KMS-11 (cell line): ENCODE measurements at regions not wholly inside any gene's neighbourhood (a gene's known extent, or its start where the extent isn't known, plus 50 kb on each side); places are given as distances from the start of the nearest gene placed in this dataset.

Source experiments
- H2AFZ ChIP-seq: fragments of 200-600 bp; sonication (generic); 2 replicates; pipeline ENCODE4 v1.6.1; 2016; ENCODE audit warnings: antibody characterized with exemption, mixed run types, low read depth
- H3K27ac ChIP-seq: fragments of 200-600 bp; sonication (generic); 2 replicates; pipeline ENCODE4 v1.6.1; 2016; ENCODE audit warnings: mild to moderate bottlenecking, mixed run types
- H3K27me3 ChIP-seq: fragments of 200-600 bp; sonication (generic); 2 replicates; pipeline ENCODE4 v1.6.1; 2017; ENCODE audit warnings: mild to moderate bottlenecking, low read depth, mixed run types, moderate library complexity; ENCODE audit not compliant: insufficient read depth
- H3K36me3 ChIP-seq: fragments of 200-600 bp; sonication (generic); 2 replicates; pipeline ENCODE4 v1.6.1; 2017; ENCODE audit warnings: mild to moderate bottlenecking, mixed run types; ENCODE audit not compliant: insufficient read depth
- H3K4me1 ChIP-seq: fragments of 200-600 bp; sonication (generic); 2 replicates; pipeline ENCODE4 v1.6.1; 2016; ENCODE audit warnings: mild to moderate bottlenecking, low read depth, mixed run types; ENCODE audit not compliant: poor library complexity, severe bottlenecking
- H3K4me2 ChIP-seq: fragments of 200-600 bp; sonication (generic); 2 replicates; pipeline ENCODE4 v1.7.0; 2016; ENCODE audit warnings: mild to moderate bottlenecking, mixed run types
- H3K4me3 ChIP-seq: fragments of 200-600 bp; sonication (generic); IDR thresholded peaks from 2 replicates; pipeline ENCODE4 v1.6.1; 2017; ENCODE audit warnings: low read depth, low read length, mixed read lengths; ENCODE audit not compliant: insufficient read depth
- H3K79me2 ChIP-seq: fragments of 200-600 bp; sonication (generic); 2 replicates; pipeline ENCODE4 v1.6.1; 2016; ENCODE audit warnings: low read depth, mixed run types; ENCODE audit not compliant: insufficient read depth
- H3K9ac ChIP-seq: fragments of 200-600 bp; sonication (generic); 2 replicates; pipeline ENCODE4 v1.6.1; 2016; ENCODE audit warnings: mild to moderate bottlenecking, mixed run types
- H4K20me1 ChIP-seq: fragments of 200-600 bp; sonication (generic); 2 replicates; pipeline ENCODE4 v1.6.1; 2016; ENCODE audit warnings: mild to moderate bottlenecking, mixed run types; ENCODE audit not compliant: insufficient read depth
- TF ChIP-seq, protein P1 (sequence below): fragments of 200-600 bp; sonication (generic); conservative IDR thresholded peaks from 2 replicates; pipeline ENCODE4 v1.6.1; 2017; ENCODE audit warnings: low read depth, mild to moderate bottlenecking, antibody characterized with exemption, low read length, moderate library complexity, mixed read lengths

GRCh38 chr7:41098402-41098801 is 604.5 kb downstream of the INHBA start:
- Histone ChIP-seq H3K79me2 (no peaks in the 10 kb centered on the region), H3K36me3 (no peaks in the 10 kb centered on the region), H3K4me1 (no peaks in the 10 kb centered on the region), H3K4me2 (no peak overlapping the region), H2AFZ (no peak overlapping the region), H3K4me3 (no peak overlapping the region), H3K27me3 (no peaks in the 10 kb centered on the region), H3K9ac (no peak overlapping the region), H3K27ac (no peak overlapping the region), H4K20me1 (no peaks in the 10 kb centered on the region)
- TF ChIP-seq, protein P1, sequence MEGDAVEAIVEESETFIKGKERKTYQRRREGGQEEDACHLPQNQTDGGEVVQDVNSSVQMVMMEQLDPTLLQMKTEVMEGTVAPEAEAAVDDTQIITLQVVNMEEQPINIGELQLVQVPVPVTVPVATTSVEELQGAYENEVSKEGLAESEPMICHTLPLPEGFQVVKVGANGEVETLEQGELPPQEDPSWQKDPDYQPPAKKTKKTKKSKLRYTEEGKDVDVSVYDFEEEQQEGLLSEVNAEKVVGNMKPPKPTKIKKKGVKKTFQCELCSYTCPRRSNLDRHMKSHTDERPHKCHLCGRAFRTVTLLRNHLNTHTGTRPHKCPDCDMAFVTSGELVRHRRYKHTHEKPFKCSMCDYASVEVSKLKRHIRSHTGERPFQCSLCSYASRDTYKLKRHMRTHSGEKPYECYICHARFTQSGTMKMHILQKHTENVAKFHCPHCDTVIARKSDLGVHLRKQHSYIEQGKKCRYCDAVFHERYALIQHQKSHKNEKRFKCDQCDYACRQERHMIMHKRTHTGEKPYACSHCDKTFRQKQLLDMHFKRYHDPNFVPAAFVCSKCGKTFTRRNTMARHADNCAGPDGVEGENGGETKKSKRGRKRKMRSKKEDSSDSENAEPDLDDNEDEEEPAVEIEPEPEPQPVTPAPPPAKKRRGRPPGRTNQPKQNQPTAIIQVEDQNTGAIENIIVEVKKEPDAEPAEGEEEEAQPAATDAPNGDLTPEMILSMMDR: no peak

- Histone ChIP-seq H4K20me1 (no peaks in the 10 kb centered on the region), H3K9ac (no peak overlapping the region), H3K27me3 (no peaks in the 10 kb centered on the region), H3K79me2 (no peaks in the 10 kb centered on the region), H3K4me1 (no peaks in the 10 kb centered on the region), H3K4me3 (no peak overlapping the region), H2AFZ (no peak overlapping the region), H3K4me2 (no peak overlapping the region), H3K36me3 (no peaks in the 10 kb centered on the region), H3K27ac (no peak overlapping the region)
- TF ChIP-seq, protein P1: no peak
These were observed 605.4 kb downstream of the INHBA start for GRCh38 chr7:41097501-41097900.

DNA sequence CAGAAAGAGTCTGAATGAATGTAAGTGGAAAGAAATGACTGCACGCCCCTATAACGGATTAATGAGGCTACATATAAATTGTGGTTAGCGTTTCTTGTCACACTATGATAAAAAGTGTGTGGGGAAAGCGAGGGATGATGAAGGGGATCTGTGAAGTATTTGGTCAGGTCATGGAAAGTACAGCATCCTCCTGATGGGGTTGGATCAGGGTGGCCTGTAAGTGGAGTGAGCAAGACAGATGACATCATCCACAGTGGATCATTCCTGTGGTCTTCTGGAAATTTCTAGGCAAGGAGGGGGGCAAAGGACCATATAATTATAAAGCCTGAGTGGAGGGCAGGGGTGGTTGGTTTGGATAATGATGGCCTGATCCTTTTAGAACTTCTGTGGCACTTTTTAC is 606.0 kb downstream of the INHBA start:
- H2AFZ ChIP-seq: no peak overlapping the region
- no peaks in the 10 kb centered on the region for H3K79me2 ChIP-seq
- H3K36me3 ChIP-seq: no peaks in the 10 kb centered on the region
- no peak overlapping the region for H3K9ac ChIP-seq
- H3K27ac ChIP-seq: no peak overlapping the region
- no peaks in the 10 kb centered on the region for H4K20me1 ChIP-seq
- no peak overlapping the region for H3K4me3 ChIP-seq
- TF ChIP-seq, protein P1: no peak
- H3K4me1 ChIP-seq: no peaks in the 10 kb centered on the region
- no peak overlapping the region for H3K4me2 ChIP-seq
- H3K27me3 ChIP-seq: no peaks in the 10 kb centered on the region

GRCh38 chr7:41093141-41093540 is 609.7 kb downstream of the INHBA start:
- H2AFZ ChIP-seq: no peak overlapping the region
- H3K4me3 ChIP-seq: no peak overlapping the region
- H3K9ac ChIP-seq: no peak overlapping the region
- TF ChIP-seq, protein P1: no peak
- no peaks in the 10 kb centered on the region for H4K20me1 ChIP-seq
- H3K27ac ChIP-seq: no peak overlapping the region
- no peak overlapping the region for H3K4me2 ChIP-seq
- H3K36me3 ChIP-seq: no peaks in the 10 kb centered on the region
- H3K4me1 ChIP-seq: no peaks in the 10 kb centered on the region
- H3K27me3 ChIP-seq: no peaks in the 10 kb centered on the region
- no peaks in the 10 kb centered on the region for H3K79me2 ChIP-seq
